OCI-LY1 (cell line): ENCODE measurements at regions not wholly inside any gene's neighbourhood (a gene's known extent, or its start where the extent isn't known, plus 50 kb on each side); places are given as distances from the start of the nearest gene placed in this dataset.

ENCODE experiments used
- H2AFZ ChIP-seq: fragments of 200-600 bp; sonication (generic), shearing (Covaris generic); 2 replicates; pipeline ENCODE4 v1.6.0; 2014; ENCODE audit warnings: antibody characterized with exemption, mild to moderate bottlenecking, low read length
- H3F3A ChIP-seq: fragments of 200-600 bp; sonication (generic), shearing (Covaris generic); 2 replicates; pipeline ENCODE4 v1.6.0; 2014; ENCODE audit warnings: mild to moderate bottlenecking, antibody characterized with exemption, low read length, moderate library complexity; ENCODE audit not compliant: insufficient read depth
- H3K27ac ChIP-seq: fragments of 200-600 bp; sonication (generic); 2 replicates; pipeline ENCODE4 v1.5.1; 2014; ENCODE audit warnings: low read length, mixed run types, mild to moderate bottlenecking, low read depth; ENCODE audit not compliant: poor library complexity, severe bottlenecking
- H3K27me3 ChIP-seq: fragments of 200-600 bp; sonication (generic); 2 replicates; pipeline ENCODE4 v1.6.0; 2014; ENCODE audit warnings: antibody characterized with exemption, mild to moderate bottlenecking, low read length, moderate library complexity; ENCODE audit not compliant: insufficient read depth
- H3K36me3 ChIP-seq: fragments of 200-600 bp; sonication (generic); 2 replicates; pipeline ENCODE4 v1.6.1; 2014; ENCODE audit warnings: mild to moderate bottlenecking, antibody characterized with exemption, low read length, moderate library complexity, mixed read lengths; ENCODE audit not compliant: insufficient read depth
- H3K4me1 ChIP-seq: fragments of 200-600 bp; sonication (generic); 2 replicates; pipeline ENCODE4 v1.5.1; 2014; ENCODE audit warnings: mild to moderate bottlenecking, low read length, moderate library complexity; ENCODE audit not compliant: insufficient read depth, severe bottlenecking
- H3K4me2 ChIP-seq: fragments of 200-600 bp; sonication (generic), shearing (Covaris generic); 2 replicates; pipeline ENCODE4 v1.6.1; 2014; ENCODE audit warnings: low read length
- H3K4me3 ChIP-seq: fragments of 200-600 bp; sonication (generic); 2 replicates; pipeline ENCODE4 v1.5.1; 2014; ENCODE audit warnings: low read length, low read depth, mild to moderate bottlenecking, mixed read lengths; ENCODE audit not compliant: poor library complexity, severe bottlenecking
- H3K79me2 ChIP-seq: fragments of 200-600 bp; shearing (Covaris generic); 2 replicates; pipeline ENCODE4 v1.6.1; 2016; ENCODE audit warnings: mixed run types, low read length, mixed read lengths; ENCODE audit not compliant: insufficient read depth
- H3K9ac ChIP-seq: fragments of 200-600 bp; sonication (generic), shearing (Covaris generic); 2 replicates; pipeline ENCODE4 v1.6.1; 2014; ENCODE audit warnings: mild to moderate bottlenecking, low read length, mixed read lengths
- H3K9me2 ChIP-seq: fragments of 200-600 bp; sonication (generic), shearing (Covaris generic); 2 replicates; pipeline ENCODE4 v1.6.1; 2014; ENCODE audit warnings: low read depth, mild to moderate bottlenecking, low read length, mixed read lengths
- H3K9me3 ChIP-seq: fragments of 200-600 bp; shearing (Covaris generic); 2 replicates; pipeline ENCODE4 v1.6.1; 2014; ENCODE audit warnings: low read length, mixed read lengths
- H4K20me1 ChIP-seq: fragments of 200-600 bp; sonication (generic), shearing (Covaris generic); 2 replicates; pipeline ENCODE4 v1.6.0; 2016; ENCODE audit warnings: mild to moderate bottlenecking, low read length; ENCODE audit not compliant: insufficient read depth
- CTCF ChIP-seq: fragments of 200-600 bp; sonication (generic), shearing (Covaris generic); IDR thresholded peaks from 2 replicates; pipeline ENCODE4 v1.5.1; 2017; ENCODE audit warnings: mild to moderate bottlenecking, antibody characterized with exemption, low read length, moderate library complexity, mixed read lengths
- EZH2 ChIP-seq: fragments of 200-600 bp; sonication (generic), shearing (Covaris generic); IDR thresholded peaks from 2 replicates; pipeline ENCODE4 v1.8.0; 2017; ENCODE audit warnings: borderline replicate concordance, mixed run types, mild to moderate bottlenecking, antibody characterized with exemption, low read length, moderate library complexity, mixed read lengths

- Histone ChIP-seq H3K79me2 (no peaks in the 10 kb centered on the region), H3K36me3 (no peaks in the 10 kb centered on the region), H2AFZ (no peak overlapping the region), H3K9me2 (no peaks in the 10 kb centered on the region), H3K27ac (no peak overlapping the region), H3K9ac (no peak overlapping the region), H4K20me1 (no peaks in the 10 kb centered on the region), H3K4me3 (no peak overlapping the region), H3F3A (no peaks in the 10 kb centered on the region), H3K9me3 (no peaks in the 10 kb centered on the region), H3K27me3 (no peaks in the 10 kb centered on the region), H3K4me1 (no peaks in the 10 kb centered on the region), H3K4me2 (no peak overlapping the region)
- no peak for TF ChIP-seq CTCF
- no peak for TF ChIP-seq EZH2
Observed at GRCh38 chr5:28463728-28464127, 1425.3 kb upstream of the CDH9 start.

GRCh38 chr5:28451483-28451882 lies 1413.1 kb upstream of the CDH9 start:
- Histone ChIP-seq H3K4me2 (no peak overlapping the region), H4K20me1 (no peaks in the 10 kb centered on the region), H3K27me3 (no peaks in the 10 kb centered on the region), H3K27ac (no peak overlapping the region), H3K36me3 (no peaks in the 10 kb centered on the region), H3K79me2 (no peaks in the 10 kb centered on the region), H3K4me3 (no peak overlapping the region), H2AFZ (no peak overlapping the region), H3K9ac (no peak overlapping the region), H3F3A (no peaks in the 10 kb centered on the region), H3K9me2 (no peaks in the 10 kb centered on the region), H3K4me1 (no peaks in the 10 kb centered on the region), H3K9me3 (no peaks in the 10 kb centered on the region)
- TF ChIP-seq CTCF (no peak), EZH2 (no peak)

GRCh38 chr5:28450997-28451396 lies 1412.6 kb upstream of the CDH9 start:
- no peak overlapping the region for H2AFZ ChIP-seq
- H3K4me2 ChIP-seq: no peak overlapping the region
- no peaks in the 10 kb centered on the region for H3K9me2 ChIP-seq
- H3K36me3 ChIP-seq: no peaks in the 10 kb centered on the region
- no peaks in the 10 kb centered on the region for H3K9me3 ChIP-seq
- no peaks in the 10 kb centered on the region for H4K20me1 ChIP-seq
- no peaks in the 10 kb centered on the region for H3F3A ChIP-seq
- no peaks in the 10 kb centered on the region for H3K79me2 ChIP-seq
- no peaks in the 10 kb centered on the region for H3K27me3 ChIP-seq
- H3K4me3 ChIP-seq: no peak overlapping the region
- H3K4me1 ChIP-seq: no peaks in the 10 kb centered on the region
- H3K9ac ChIP-seq: no peak overlapping the region
- no peak overlapping the region for H3K27ac ChIP-seq
- TF ChIP-seq EZH2 (no peak), CTCF (no peak)
